Fibroblast of the aortic adventitia (primary cell): ENCODE measurements at regions not wholly inside any gene's neighbourhood (a gene's known extent, or its start where the extent isn't known, plus 50 kb on each side); places are given as distances from the start of the nearest gene placed in this dataset.

Experiments
- DNase-seq: peaks from one replicate; pipeline ENCODE4 v3.0.0-alpha.2; 2010; ENCODE audit warnings: low read depth
- H3K4me3 ChIP-seq: 2 replicates; pipeline ENCODE4 v1.5.1; 2011; ENCODE audit warnings: low read depth, mild to moderate bottlenecking, control low read depth, low read length, moderate library complexity
- CTCF ChIP-seq: IDR thresholded peaks from 2 replicates; pipeline ENCODE4 v1.5.1; 2011; ENCODE audit warnings: mild to moderate bottlenecking, low read length, control low read depth, inconsistent platforms; ENCODE audit not compliant: insufficient read depth

DNA sequence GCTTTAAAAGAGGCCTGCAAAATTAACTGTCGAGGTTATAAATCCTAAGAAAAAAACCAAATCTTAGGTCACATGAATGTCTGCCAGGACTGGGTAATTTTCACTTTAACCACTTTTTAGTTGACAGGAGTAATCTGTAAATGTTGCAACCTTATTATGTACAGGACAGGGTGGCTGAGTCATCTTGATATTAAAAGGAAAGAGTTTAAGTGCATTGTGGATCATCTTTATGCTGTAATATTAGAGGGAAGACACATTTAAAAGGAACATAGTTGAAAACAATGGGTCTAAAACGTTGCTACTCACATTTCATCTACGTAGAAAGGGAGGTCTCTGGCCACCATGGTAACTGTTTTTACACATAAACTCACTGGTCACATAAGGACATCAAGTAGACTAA, 115.5 kb downstream of the LSMEM1 start:
- H3K4me3 ChIP-seq: no peak overlapping the region
- no peak for TF ChIP-seq CTCF
- DNase-seq: peak; percentile 79

GRCh38 chr7:112596981-112597380, 116.2 kb downstream of the LSMEM1 start:
- H3K4me3 ChIP-seq: no peak overlapping the region
- peak; percentile 67 for DNase-seq
- TF ChIP-seq CTCF: no peak

DNA sequence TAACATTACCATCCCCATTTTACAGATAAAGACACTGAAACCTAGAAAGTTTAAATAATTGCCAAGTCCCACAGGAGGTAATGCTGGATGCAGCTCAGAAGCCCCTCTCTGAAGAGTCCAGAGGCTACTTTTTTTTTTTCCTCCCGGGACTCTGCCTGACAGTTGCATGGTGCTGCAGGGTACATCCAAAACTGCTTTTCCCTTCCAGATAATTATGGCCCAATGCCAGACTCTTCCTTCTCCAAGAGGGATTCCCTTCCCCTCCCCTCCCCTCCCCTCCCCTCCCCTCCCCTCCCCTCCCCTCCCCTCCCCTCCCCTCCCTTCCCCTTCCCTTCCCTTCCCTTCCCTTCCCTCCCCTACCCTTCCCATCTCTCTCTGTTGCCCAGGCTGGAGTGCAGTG, 122.9 kb downstream of the LSMEM1 start:
- no peak for DNase-seq
- H3K4me3 ChIP-seq: no peak overlapping the region
- no peak for TF ChIP-seq CTCF

DNA sequence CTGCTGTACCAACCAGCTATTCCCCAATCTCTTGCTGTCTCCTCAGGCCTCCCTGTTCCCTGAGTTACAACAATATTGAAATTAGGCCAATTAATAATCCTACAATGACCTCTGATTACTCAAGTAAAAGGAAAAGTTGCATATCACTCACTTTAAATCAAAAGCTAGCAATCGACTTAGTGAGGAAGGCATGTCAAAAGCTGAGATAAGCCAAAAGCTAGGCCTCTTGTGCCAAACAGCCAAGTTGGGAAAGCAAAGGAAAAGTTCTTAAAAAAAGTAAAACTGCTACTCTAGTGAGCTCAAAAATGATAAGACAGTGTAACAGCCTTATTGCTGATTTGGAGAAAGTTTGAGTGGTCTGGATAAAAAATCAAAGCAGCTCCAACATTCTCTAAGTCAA, 129.8 kb downstream of the LSMEM1 start:
- H3K4me3 ChIP-seq: no peak overlapping the region
- DNase-seq: no peak
- TF ChIP-seq CTCF: no peak

DNA sequence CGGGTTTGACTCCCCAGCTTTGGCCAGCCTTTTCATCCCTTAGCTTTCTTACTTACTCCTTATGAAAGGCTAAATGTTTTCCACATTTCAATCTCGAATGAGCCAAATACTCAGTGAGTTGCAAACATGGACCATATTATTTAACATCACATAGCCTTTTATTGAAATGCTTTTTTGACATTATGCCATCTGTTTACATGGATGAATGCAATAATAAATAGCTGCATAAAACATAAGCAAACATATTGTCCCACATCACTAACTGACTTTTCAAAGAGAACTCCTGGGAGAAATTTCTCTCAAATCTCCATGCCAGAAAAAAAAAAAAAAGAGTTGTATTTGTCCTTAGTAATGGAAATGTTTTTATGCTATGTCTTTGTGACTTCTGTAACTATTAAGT, 134.9 kb downstream of the LSMEM1 start:
- no peak for TF ChIP-seq CTCF
- DNase-seq: no peak
- no peak overlapping the region for H3K4me3 ChIP-seq

DNA sequence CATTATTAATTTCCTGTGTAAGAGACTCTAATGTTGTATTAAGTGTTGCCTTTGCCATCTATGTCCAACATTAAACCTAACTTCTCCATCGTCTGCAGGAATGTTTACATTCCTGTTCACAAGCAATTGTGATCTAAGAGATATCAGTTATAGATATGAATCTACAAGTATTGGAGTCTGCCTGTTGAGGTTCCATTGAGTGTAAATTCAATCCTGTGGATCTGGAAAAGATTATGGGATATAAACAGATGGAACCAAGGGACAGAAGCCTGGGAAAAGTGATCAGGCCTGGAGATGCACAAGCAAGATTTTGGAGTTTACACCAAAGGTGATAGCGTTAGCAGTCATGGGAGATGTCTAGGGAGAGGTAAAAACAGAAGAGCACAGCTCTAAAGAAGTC, 135.5 kb downstream of the LSMEM1 start:
- H3K4me3 ChIP-seq: no peak overlapping the region
- no peak for TF ChIP-seq CTCF
- no peak for DNase-seq

GRCh38 chr7:112619343-112619742, 138.6 kb downstream of the LSMEM1 start:
- H3K4me3 ChIP-seq: no peak overlapping the region
- no peak for DNase-seq
- no peak for TF ChIP-seq CTCF
